GM12891 (cell line): ENCODE measurements at regions not wholly inside any gene's neighbourhood (a gene's known extent, or its start where the extent isn't known, plus 50 kb on each side); places are given as distances from the start of the nearest gene placed in this dataset.

Source experiments
- POLR2A ChIP-seq: IDR thresholded peaks from 2 replicates; pipeline ENCODE4 v1.6.1; 2011; ENCODE audit warnings: low read depth, low read length, control low read depth
- POLR2AphosphoS5 ChIP-seq: IDR thresholded peaks from 2 replicates; pipeline ENCODE4 v1.6.1; 2011; ENCODE audit warnings: low read depth, low read length, control low read depth
- POU2F2 ChIP-seq: IDR thresholded peaks from 2 replicates; pipeline ENCODE4 v1.6.1; 2011; ENCODE audit warnings: low read depth, mild to moderate bottlenecking, control low read depth, low read length, moderate library complexity
- TAF1 ChIP-seq: IDR thresholded peaks from 2 replicates; pipeline ENCODE4 v1.6.1; 2011; ENCODE audit warnings: low read depth, low read length, control low read depth

GRCh38 chrX:78540171-78540570 lies 119.0 kb downstream of the RTL3 start:
- TF ChIP-seq POLR2A (no peak), POLR2AphosphoS5 (no peak), TAF1 (no peak), POU2F2 (no peak)
